Stimulated activated naive CD4-positive, alpha-beta T cell (primary cell): ENCODE measurements at regions not wholly inside any gene's neighbourhood (a gene's known extent, or its start where the extent isn't known, plus 50 kb on each side); places are given as distances from the start of the nearest gene placed in this dataset.
"Not testable (repeated sequence)": the region's sequence is repeated elsewhere in the genome, so short reads cannot be mapped to it uniquely, and the experiment has no call there.

Experiments used
- DNase-seq, 6 experiments: peaks; one replicate each; lab custom pipeline; 2025; lab: John Stamatoyannopoulos, UW

GRCh38 chr13:80550971-80551441 is 210.1 kb upstream of the SPRY2 start:
- DNase-seq = no peak

GRCh38 chr13:80548915-80549314 is 208.0 kb upstream of the SPRY2 start:
- DNase-seq = no peak

GRCh38 chr13:80547885-80548825 is 207.2 kb upstream of the SPRY2 start:
- DNase-seq = no peak

GRCh38 chr13:80547341-80547740 is 206.4 kb upstream of the SPRY2 start:
- DNase-seq = no peak

GRCh38 chr13:80533175-80533574 is 192.2 kb upstream of the SPRY2 start:
- no peak for DNase-seq

- no peak for DNase-seq
These were observed 190.0 kb upstream of the SPRY2 start for GRCh38 chr13:80530902-80531301.

GRCh38 chr13:80530191-80530590 is 189.3 kb upstream of the SPRY2 start:
- no peak for DNase-seq

- DNase-seq = no peak
These were observed 188.8 kb upstream of the SPRY2 start for GRCh38 chr13:80529734-80530133.

GRCh38 chr13:80528733-80529132 is 187.8 kb upstream of the SPRY2 start:
- no peak for DNase-seq

- DNase-seq = no peak
These were observed 186.5 kb upstream of the SPRY2 start for GRCh38 chr13:80527400-80527799.

GRCh38 chr13:80524447-80525215 is 183.7 kb upstream of the SPRY2 start:
- DNase-seq = no peak

GRCh38 chr13:80523134-80523533 is 182.2 kb upstream of the SPRY2 start:
- no peak for DNase-seq

GRCh38 chr13:80522463-80522862 is 181.5 kb upstream of the SPRY2 start:
- not testable (repeated sequence) for DNase-seq

GRCh38 chr13:80516818-80517348 is 176.0 kb upstream of the SPRY2 start:
- DNase-seq = no peak

- no peak for DNase-seq
These were observed 174.4 kb upstream of the SPRY2 start for GRCh38 chr13:80515296-80515695.

GRCh38 chr13:80513196-80513595 is 172.3 kb upstream of the SPRY2 start:
- no peak for DNase-seq

- no peak for DNase-seq
These were observed 169.8 kb upstream of the SPRY2 start for GRCh38 chr13:80510686-80511085.

GRCh38 chr13:80509264-80509663 is 168.3 kb upstream of the SPRY2 start:
- DNase-seq = no peak

- no peak for DNase-seq
These were observed 167.1 kb upstream of the SPRY2 start for GRCh38 chr13:80508031-80508430.

GRCh38 chr13:80504453-80504852 is 163.5 kb upstream of the SPRY2 start:
- DNase-seq = no peak

GRCh38 chr13:80502359-80502758 is 161.4 kb upstream of the SPRY2 start:
- no peak for DNase-seq

- no peak for DNase-seq
These were observed 160.6 kb upstream of the SPRY2 start for GRCh38 chr13:80501556-80501955.
